PC-9 (cell line): ENCODE measurements at regions not wholly inside any gene's neighbourhood (a gene's known extent, or its start where the extent isn't known, plus 50 kb on each side); places are given as distances from the start of the nearest gene placed in this dataset.

Experiments used
- EZH2 ChIP-seq: fragments of 200-600 bp; sonication (generic); IDR thresholded peaks from 2 replicates; pipeline ENCODE4 v1.8.0; 2017; ENCODE audit warnings: antibody characterized with exemption, low read depth
- TF ChIP-seq, protein P1 (sequence below): fragments of 200-600 bp; sonication (generic); conservative IDR thresholded peaks from 2 replicates; pipeline ENCODE4 v1.6.1; 2017; ENCODE audit warnings: mixed run types, antibody characterized with exemption, mild to moderate bottlenecking, moderate library complexity

DNA sequence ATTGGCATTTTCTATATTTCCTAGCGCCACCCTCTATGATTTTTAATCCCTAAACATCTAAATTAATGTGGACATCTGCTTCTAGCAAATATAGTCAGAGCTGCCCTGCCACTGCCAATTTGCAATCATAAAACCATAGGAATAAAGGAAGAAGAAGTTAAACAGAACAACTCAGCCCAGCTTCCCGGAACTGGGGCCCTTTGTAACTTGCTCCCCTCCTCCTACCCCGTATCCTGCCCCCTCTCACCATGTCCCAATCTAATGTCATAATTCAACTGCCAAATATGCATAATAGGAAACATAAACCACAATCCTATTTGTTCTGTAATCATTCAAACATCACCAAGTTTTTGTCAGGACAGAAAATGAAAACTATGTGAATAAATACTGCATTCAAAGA is 74.4 kb upstream of the ACP3 start:
- TF ChIP-seq, protein P1, sequence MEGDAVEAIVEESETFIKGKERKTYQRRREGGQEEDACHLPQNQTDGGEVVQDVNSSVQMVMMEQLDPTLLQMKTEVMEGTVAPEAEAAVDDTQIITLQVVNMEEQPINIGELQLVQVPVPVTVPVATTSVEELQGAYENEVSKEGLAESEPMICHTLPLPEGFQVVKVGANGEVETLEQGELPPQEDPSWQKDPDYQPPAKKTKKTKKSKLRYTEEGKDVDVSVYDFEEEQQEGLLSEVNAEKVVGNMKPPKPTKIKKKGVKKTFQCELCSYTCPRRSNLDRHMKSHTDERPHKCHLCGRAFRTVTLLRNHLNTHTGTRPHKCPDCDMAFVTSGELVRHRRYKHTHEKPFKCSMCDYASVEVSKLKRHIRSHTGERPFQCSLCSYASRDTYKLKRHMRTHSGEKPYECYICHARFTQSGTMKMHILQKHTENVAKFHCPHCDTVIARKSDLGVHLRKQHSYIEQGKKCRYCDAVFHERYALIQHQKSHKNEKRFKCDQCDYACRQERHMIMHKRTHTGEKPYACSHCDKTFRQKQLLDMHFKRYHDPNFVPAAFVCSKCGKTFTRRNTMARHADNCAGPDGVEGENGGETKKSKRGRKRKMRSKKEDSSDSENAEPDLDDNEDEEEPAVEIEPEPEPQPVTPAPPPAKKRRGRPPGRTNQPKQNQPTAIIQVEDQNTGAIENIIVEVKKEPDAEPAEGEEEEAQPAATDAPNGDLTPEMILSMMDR: no peak
- TF ChIP-seq EZH2: no peak
